Breast epithelium (tissue), 3 donors: ENCODE measurements at regions not wholly inside any gene's neighbourhood (a gene's known extent, or its start where the extent isn't known, plus 50 kb on each side); places are given as distances from the start of the nearest gene placed in this dataset.

Source experiments
- POLR2AphosphoS5 ChIP-seq, 3 donors: sonication (generic); formaldehyde crosslinking; IDR thresholded peaks; one replicate each; pipeline ENCODE4 v1.6.1; 2017; ENCODE audit warnings: antibody characterized with exemption in 3 of 3
- TF ChIP-seq, protein P1 (sequence below), 3 donors: fragments of 450-650 bp; IDR thresholded peaks; one replicate each; pipeline ENCODE4 v1.5.1; 2016 to 2017; ENCODE audit warnings: antibody characterized with exemption in 3 of 3, mild to moderate bottlenecking in 3 of 3, moderate library complexity in 3 of 3

DNA sequence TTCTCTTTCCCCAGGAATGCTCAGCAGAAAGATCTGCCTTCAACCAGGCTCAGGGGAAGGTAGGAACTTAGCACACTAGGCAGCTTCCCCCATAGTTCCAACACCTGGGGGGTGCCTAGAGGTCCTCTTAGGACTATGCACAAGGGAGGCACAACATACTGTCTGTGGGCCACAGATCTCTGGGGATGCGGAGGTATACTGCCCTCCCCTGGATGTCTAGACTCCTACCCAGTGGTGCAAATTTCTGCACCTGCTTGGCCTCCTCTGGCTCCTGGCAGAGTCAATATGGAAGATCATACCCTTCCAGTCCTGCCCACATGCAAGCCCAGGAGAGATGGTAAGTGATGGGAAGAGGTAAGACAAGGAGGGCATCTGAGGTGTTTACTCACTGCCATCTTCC lies 247.5 kb upstream of the DAPK1 start:
- TF ChIP-seq, protein P1, sequence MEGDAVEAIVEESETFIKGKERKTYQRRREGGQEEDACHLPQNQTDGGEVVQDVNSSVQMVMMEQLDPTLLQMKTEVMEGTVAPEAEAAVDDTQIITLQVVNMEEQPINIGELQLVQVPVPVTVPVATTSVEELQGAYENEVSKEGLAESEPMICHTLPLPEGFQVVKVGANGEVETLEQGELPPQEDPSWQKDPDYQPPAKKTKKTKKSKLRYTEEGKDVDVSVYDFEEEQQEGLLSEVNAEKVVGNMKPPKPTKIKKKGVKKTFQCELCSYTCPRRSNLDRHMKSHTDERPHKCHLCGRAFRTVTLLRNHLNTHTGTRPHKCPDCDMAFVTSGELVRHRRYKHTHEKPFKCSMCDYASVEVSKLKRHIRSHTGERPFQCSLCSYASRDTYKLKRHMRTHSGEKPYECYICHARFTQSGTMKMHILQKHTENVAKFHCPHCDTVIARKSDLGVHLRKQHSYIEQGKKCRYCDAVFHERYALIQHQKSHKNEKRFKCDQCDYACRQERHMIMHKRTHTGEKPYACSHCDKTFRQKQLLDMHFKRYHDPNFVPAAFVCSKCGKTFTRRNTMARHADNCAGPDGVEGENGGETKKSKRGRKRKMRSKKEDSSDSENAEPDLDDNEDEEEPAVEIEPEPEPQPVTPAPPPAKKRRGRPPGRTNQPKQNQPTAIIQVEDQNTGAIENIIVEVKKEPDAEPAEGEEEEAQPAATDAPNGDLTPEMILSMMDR (IDR thresholded peaks at IDR 0.05), result no peak
- no peak for TF ChIP-seq POLR2AphosphoS5 (IDR thresholded peaks at IDR 0.05)
